SKM-1 treated with dmso at 0.1 percent for 144 hours (cell line): ENCODE measurements at regions not wholly inside any gene's neighbourhood (a gene's known extent, or its start where the extent isn't known, plus 50 kb on each side); places are given as distances from the start of the nearest gene placed in this dataset.

Source experiments
- DNase-seq: peaks from one replicate; lab custom pipeline; 2025; ENCODE audit not compliant: unreplicated experiment; lab: John Stamatoyannopoulos, UW

- DNase-seq = no peak
Measured at GRCh38 chr5:4180703-4181102, 585.1 kb downstream of the IRX1 start.

- no peak for DNase-seq
Measured at GRCh38 chr5:4182144-4182543, 586.5 kb downstream of the IRX1 start.

GRCh38 chr5:4185127-4185526, 589.5 kb downstream of the IRX1 start:
- no peak for DNase-seq

- no peak for DNase-seq
Measured at GRCh38 chr5:4188704-4189103, 593.1 kb downstream of the IRX1 start.

- DNase-seq = no peak
Measured at GRCh38 chr5:4189317-4189716, 593.7 kb downstream of the IRX1 start.

GRCh38 chr5:4191041-4191440, 595.4 kb downstream of the IRX1 start:
- DNase-seq = no peak

GRCh38 chr5:4191703-4192102, 596.1 kb downstream of the IRX1 start:
- no peak for DNase-seq

- DNase-seq = no peak
Measured at GRCh38 chr5:4192111-4192510, 596.5 kb downstream of the IRX1 start.

GRCh38 chr5:4196744-4197143, 601.1 kb downstream of the IRX1 start:
- DNase-seq = no peak

GRCh38 chr5:4197151-4197550, 601.5 kb downstream of the IRX1 start:
- no peak for DNase-seq

- DNase-seq = no peak
Measured at GRCh38 chr5:4198461-4198860, 602.8 kb downstream of the IRX1 start.

- DNase-seq = no peak
Measured at GRCh38 chr5:4199049-4199841, 603.6 kb downstream of the IRX1 start.

GRCh38 chr5:4203146-4203545, 607.5 kb downstream of the IRX1 start:
- no peak for DNase-seq

GRCh38 chr5:4204276-4205141, 608.9 kb downstream of the IRX1 start:
- DNase-seq = no peak

- no peak for DNase-seq
Measured at GRCh38 chr5:4205398-4205797, 609.8 kb downstream of the IRX1 start.

GRCh38 chr5:4206127-4206526, 610.5 kb downstream of the IRX1 start:
- no peak for DNase-seq

- no peak for DNase-seq
Measured at GRCh38 chr5:4207486-4207885, 611.9 kb downstream of the IRX1 start.

- DNase-seq = no peak
Measured at GRCh38 chr5:4208537-4208936, 612.9 kb downstream of the IRX1 start.

GRCh38 chr5:4208996-4209395, 613.4 kb downstream of the IRX1 start:
- DNase-seq = no peak

GRCh38 chr5:4212071-4212739, 616.6 kb downstream of the IRX1 start:
- no peak for DNase-seq

GRCh38 chr5:4212981-4213819, 617.6 kb downstream of the IRX1 start:
- DNase-seq = no peak
